ENCODE measurements at regions not wholly inside any gene's neighbourhood (a gene's known extent, or its start where the extent isn't known, plus 50 kb on each side); places are given as distances from the start of the nearest gene placed in this dataset.

- Histone ChIP-seq H4K5ac (ENCODE audit: insufficient read length, low read depth, low read length) (no peak overlapping the region), H2BK120ac (ENCODE audit: low read depth, low read length, poor library complexity, severe bottlenecking) (no peak overlapping the region), H3K4me1 (ENCODE audit: insufficient read depth, low read length) (no peaks in the 10 kb centered on the region), H3K9me3 (ENCODE audit: control insufficient read depth, low read depth, low read length) (no peaks in the 10 kb centered on the region), H2BK15ac (ENCODE audit: low read depth, low read length) (no peak overlapping the region), H2BK5ac (ENCODE audit: insufficient read length, low read length) (no peak overlapping the region), H3K56ac (ENCODE audit: insufficient read length, low read depth, low read length) (no peak overlapping the region), H2BK12ac (ENCODE audit: insufficient read length, low read depth, low read length) (no peak overlapping the region), H3K79me1 (ENCODE audit: insufficient read depth, low read depth, low read length, poor library complexity, severe bottlenecking) (no peaks in the 10 kb centered on the region), H4K8ac (replicated peaks; ENCODE audit: insufficient read length, low read depth, low read length) (no peak overlapping the region), H4K91ac (ENCODE audit: insufficient read length, low read depth, low read length) (no peak overlapping the region), H2BK20ac (ENCODE audit: low read depth, low read length, poor library complexity, severe bottlenecking) (no peak overlapping the region), H2AK5ac (ENCODE audit: insufficient read length, low read length) (no peak overlapping the region), H3K27ac (ENCODE audit: insufficient read length, low read depth, low read length) (no peak overlapping the region), H3K4me2 (ENCODE audit: insufficient read depth, insufficient read length, low read length) (no peak overlapping the region), H4K20me1 (ENCODE audit: control insufficient read depth, insufficient read depth, insufficient read length) (no peaks in the 10 kb centered on the region), H3K9ac (ENCODE audit: extremely low read depth, insufficient read length, low read length) (no peak overlapping the region), H2AFZ (ENCODE audit: low read length) (no peak overlapping the region), H3K14ac (ENCODE audit: insufficient read depth, low read length) (no peak overlapping the region), H3T11ph (ENCODE audit: low read length) (no peak overlapping the region), H3K23me2 (ENCODE audit: insufficient read length, low read depth, low read length, poor library complexity, severe bottlenecking) (no peaks in the 10 kb centered on the region), H3K23ac (ENCODE audit: insufficient read length, low read depth, low read length) (no peak overlapping the region), H3K18ac (ENCODE audit: insufficient read length, low read depth, low read length) (no peak overlapping the region), H3K27me3 (ENCODE audit: insufficient read depth, low read length) (no peaks in the 10 kb centered on the region), H3K79me2 (ENCODE audit: insufficient read depth, low read length) (no peaks in the 10 kb centered on the region), H3K4ac (ENCODE audit: low read depth, low read length) (no peak overlapping the region)
- WGBS (ENCODE audit: extremely low coverage, insufficient read length, low lambda C conversion rate) = no CpG with 5 or more reads among the region's 2 CpGs
- no peak overlapping the region for H3K4me3 Mint-ChIP-seq
- H3K9me3 Mint-ChIP-seq = no peaks in the 10 kb centered on the region
- H3K27me3 Mint-ChIP-seq (ENCODE audit: low read depth) = no peaks in the 10 kb centered on the region
- no peaks in the 10 kb centered on the region for H3K4me1 Mint-ChIP-seq
- no peak for TF ChIP-seq CTCF (conservative IDR thresholded peaks at IDR 0.05)
- DNase-seq = no peak
- H3K36me3 Mint-ChIP-seq (ENCODE audit: insufficient read depth in 1 of 3, low read depth in 3 of 3) = no peaks in the 10 kb centered on the region
- no peak overlapping the region for H3K27ac Mint-ChIP-seq
Measured at GRCh38 chr12:42923156-42923555, 333.6 kb upstream of the PRICKLE1 start.
